SK-N-SH treated with all-trans-retinoic acid at 6 μM for 48 hours (cell line): ENCODE measurements at regions not wholly inside any gene's neighbourhood (a gene's known extent, or its start where the extent isn't known, plus 50 kb on each side); places are given as distances from the start of the nearest gene placed in this dataset.

Experiments used
- BACH2 ChIP-seq: fragments of 250-450 bp; sonication (Bioruptor Pico); IDR thresholded peaks from 2 replicates; pipeline ENCODE4 v1.9.0; 2021; ENCODE audit warnings: mild to moderate bottlenecking, borderline replicate concordance
- ESRRG ChIP-seq: fragments of 250-450 bp; sonication (Bioruptor Pico); IDR thresholded peaks from 2 replicates; pipeline ENCODE4 v1.6.1; 2021; ENCODE audit warnings: mild to moderate bottlenecking
- ISL1 ChIP-seq: fragments of 250-450 bp; sonication (Bioruptor Pico); IDR thresholded peaks from 2 replicates; pipeline ENCODE4 v2.1.2; 2022; ENCODE audit warnings: mild to moderate bottlenecking, moderate library complexity
- RARB ChIP-seq: fragments of 250-450 bp; sonication (Bioruptor Pico); IDR thresholded peaks from 2 replicates; pipeline ENCODE4 v1.8.0; 2021; ENCODE audit warnings: mild to moderate bottlenecking, moderate library complexity
- TOX ChIP-seq: fragments of 250-450 bp; sonication (Bioruptor Pico); IDR thresholded peaks from 2 replicates; pipeline ENCODE4 v1.8.0; 2021; ENCODE audit warnings: mild to moderate bottlenecking, moderate library complexity, borderline replicate concordance
- ZC3H10 ChIP-seq: fragments of 250-450 bp; sonication (Bioruptor Pico); IDR thresholded peaks from 2 replicates; pipeline ENCODE4 v1.5.1; 2021; ENCODE audit warnings: mild to moderate bottlenecking, moderate library complexity
- ZFP3 ChIP-seq: fragments of 250-450 bp; sonication (Bioruptor Pico); IDR thresholded peaks from 2 replicates; pipeline ENCODE4 v1.5.0; 2020; ENCODE audit warnings: mild to moderate bottlenecking, moderate library complexity
- ZFP30 ChIP-seq: fragments of 450-650 bp; formaldehyde crosslinking; IDR thresholded peaks from 2 replicates; pipeline ENCODE4 v1.5.0; 2022; ENCODE audit warnings: mild to moderate bottlenecking, moderate library complexity

DNA sequence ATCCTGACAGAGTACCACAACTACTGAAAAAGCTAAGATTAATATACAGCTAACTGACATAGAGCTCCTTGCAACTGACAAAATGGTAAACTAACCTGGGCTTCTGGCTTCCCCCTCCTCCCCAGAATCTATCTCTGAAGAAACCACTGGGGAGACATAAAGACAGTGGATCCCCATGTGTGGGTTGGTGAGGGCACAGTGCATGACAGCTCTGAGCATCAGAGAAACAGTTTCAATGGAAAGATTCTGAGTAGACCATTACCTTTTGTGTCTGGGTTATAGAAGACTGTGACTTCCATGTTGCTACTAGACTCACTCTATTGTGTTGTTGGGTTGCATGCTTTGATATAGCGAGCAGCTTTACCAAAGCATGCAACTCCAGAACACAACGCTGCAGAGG lies 247.4 kb downstream of the EFCAB11 start:
- TF ChIP-seq ZFP30 (CRISPR knock-in tag), result no peak
- no peak for TF ChIP-seq BACH2 (CRISPR knock-in tag)
- TF ChIP-seq ZFP3 (CRISPR knock-in tag), result no peak
- TF ChIP-seq TOX (CRISPR knock-in tag), result no peak
- no peak for TF ChIP-seq ESRRG (CRISPR knock-in tag)
- TF ChIP-seq ZC3H10 (CRISPR knock-in tag), result no peak
- TF ChIP-seq RARB (CRISPR knock-in tag), result no peak
- TF ChIP-seq ISL1 (CRISPR knock-in tag), result no peak
